Fibroblast of pulmonary artery (primary cell): ENCODE measurements at regions not wholly inside any gene's neighbourhood (a gene's known extent, or its start where the extent isn't known, plus 50 kb on each side); places are given as distances from the start of the nearest gene placed in this dataset.

Experiments
- DNase-seq: peaks from one replicate; pipeline ENCODE4 v3.0.0-alpha.2; 2010; ENCODE audit warnings: low read depth
- H3K4me3 ChIP-seq: replicated peaks from 2 replicates; pipeline ENCODE4 v1.5.1; 2011; ENCODE audit warnings: low read depth, mild to moderate bottlenecking, control low read depth, low read length, moderate library complexity
- TF ChIP-seq, protein P1 (sequence below): IDR thresholded peaks from 2 replicates; pipeline ENCODE4 v1.5.1; 2011; ENCODE audit warnings: mild to moderate bottlenecking, control low read depth, low read length, inconsistent platforms; ENCODE audit errors: missing control alignments

DNA sequence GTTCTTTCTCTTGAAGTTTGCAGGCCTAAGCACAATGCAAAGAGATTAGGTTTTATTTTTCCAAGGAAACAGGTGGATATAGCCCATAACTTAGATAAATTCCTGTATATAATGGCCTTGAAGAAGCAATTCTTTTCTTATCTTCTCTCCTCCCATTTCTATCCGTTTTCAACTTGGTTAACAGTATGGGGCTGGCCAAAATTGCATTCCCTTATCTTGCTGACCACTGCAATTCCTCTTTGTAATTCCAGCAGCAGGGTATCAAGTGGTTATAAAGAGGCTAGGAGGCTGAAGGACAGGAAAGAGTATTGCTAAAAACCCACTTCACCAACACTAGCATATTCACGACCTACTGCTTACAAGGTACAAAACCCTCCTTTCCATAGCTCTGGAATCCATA lies 643.5 kb upstream of the ID4 start:
- TF ChIP-seq, protein P1, sequence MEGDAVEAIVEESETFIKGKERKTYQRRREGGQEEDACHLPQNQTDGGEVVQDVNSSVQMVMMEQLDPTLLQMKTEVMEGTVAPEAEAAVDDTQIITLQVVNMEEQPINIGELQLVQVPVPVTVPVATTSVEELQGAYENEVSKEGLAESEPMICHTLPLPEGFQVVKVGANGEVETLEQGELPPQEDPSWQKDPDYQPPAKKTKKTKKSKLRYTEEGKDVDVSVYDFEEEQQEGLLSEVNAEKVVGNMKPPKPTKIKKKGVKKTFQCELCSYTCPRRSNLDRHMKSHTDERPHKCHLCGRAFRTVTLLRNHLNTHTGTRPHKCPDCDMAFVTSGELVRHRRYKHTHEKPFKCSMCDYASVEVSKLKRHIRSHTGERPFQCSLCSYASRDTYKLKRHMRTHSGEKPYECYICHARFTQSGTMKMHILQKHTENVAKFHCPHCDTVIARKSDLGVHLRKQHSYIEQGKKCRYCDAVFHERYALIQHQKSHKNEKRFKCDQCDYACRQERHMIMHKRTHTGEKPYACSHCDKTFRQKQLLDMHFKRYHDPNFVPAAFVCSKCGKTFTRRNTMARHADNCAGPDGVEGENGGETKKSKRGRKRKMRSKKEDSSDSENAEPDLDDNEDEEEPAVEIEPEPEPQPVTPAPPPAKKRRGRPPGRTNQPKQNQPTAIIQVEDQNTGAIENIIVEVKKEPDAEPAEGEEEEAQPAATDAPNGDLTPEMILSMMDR, result no peak
- no peak for DNase-seq
- H3K4me3 ChIP-seq, result no peak overlapping the region

DNA sequence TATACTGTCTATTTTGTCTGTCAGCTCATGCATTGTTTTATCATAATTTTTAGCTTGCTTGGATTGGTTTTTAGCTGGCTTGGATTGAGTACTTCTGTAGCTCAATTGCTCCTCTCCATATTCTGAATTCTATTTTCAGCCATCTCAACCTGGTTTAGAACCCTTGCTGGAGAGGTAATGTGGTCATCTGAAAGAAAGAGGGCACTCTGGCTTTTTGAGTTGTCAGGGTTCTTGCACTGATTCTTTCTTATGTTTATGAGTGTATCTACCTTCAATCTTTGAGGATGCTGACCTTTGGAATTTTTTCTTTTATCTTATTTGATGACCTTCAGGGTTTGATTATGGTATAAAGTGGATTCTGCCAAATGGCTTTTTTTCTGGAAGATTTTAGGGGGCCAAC lies 632.7 kb upstream of the ID4 start:
- peak; percentile 21 for DNase-seq
- TF ChIP-seq, protein P1, result peak; percentile 30
- no peak overlapping the region for H3K4me3 ChIP-seq

DNA sequence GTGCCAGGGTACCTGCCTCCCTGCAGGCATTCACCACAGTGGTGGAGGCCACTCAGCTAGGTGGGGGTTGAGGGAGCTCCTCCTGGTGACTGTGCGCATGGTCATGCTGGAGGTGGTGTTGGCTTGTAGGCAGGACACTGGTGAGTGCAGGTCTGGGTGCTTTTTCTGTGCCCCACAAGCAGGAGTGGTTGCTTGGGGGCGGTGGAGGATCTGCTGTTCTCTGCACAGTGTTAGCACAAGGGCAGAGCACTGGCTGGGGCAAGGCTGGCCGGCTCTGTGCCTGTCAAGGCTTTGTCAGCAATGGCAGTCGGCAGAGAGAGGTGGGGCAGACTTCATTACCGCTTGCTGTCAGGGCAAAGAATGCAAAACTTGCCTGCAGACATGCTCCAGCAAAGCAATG lies 632.1 kb upstream of the ID4 start:
- no peak for DNase-seq
- no peak overlapping the region for H3K4me3 ChIP-seq
- TF ChIP-seq, protein P1, result no peak

DNA sequence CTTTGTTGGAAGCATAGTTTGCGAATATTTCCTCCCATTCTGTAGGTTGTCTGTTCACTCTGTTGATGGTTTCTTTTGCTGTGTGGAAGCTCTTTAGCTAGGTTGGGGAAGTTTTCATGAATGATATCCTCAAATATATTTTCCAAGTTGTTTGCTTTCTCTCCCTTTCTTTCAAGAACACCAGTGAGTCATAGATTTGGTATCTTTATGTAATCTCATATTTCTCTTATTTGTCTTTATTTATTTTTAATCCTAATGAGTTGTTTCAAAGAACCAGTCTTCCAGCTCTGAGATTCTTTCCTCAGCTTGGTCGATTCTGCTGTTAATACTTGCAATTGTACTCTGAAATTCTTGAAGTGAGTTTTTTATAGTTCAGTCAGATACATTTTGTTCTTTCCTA lies 628.0 kb upstream of the ID4 start:
- TF ChIP-seq, protein P1, result no peak

DNA sequence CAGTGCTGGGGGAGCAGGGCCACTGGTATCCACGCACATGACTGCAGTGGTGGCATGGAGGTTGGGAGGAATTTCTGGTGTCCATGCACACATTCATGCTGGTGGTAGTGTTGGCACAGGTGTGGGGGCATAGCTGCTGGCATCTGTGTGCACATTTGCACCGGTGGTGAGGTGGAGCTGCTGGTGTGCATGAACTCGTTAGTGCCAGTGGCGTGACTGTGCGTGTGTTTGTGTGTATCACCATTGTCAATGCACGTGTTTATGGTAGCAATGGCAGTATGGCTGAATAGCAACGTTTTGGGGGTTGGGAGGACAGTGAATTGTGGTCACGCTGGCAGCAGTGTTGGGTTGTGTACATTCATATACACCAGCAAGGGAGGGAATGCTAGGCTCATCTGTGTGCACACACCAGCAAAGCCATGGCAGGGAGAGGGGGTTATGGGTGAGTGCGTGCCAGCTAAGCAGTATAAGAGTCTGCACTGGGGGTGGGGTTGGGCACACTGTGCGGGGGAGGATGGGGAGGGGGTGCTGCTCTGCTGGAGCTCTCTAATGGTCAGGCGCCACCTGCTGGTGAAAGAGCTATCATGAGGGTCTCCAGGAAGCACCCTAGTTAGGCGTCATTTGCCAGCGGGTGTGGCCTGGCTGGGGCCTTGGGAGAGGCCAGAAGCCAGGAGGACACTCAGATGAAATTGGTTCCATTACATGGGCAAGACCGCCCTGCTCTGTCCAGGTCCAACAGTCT lies 626.1 kb upstream of the ID4 start:
- no peak overlapping the region for H3K4me3 ChIP-seq
- TF ChIP-seq, protein P1, result peak; percentile 7
- DNase-seq, result no peak

More for the DNA sequence above, 628.0 kb upstream of the ID4 start:
- DNase-seq, result no peak
- H3K4me3 ChIP-seq, result no peak overlapping the region

DNA sequence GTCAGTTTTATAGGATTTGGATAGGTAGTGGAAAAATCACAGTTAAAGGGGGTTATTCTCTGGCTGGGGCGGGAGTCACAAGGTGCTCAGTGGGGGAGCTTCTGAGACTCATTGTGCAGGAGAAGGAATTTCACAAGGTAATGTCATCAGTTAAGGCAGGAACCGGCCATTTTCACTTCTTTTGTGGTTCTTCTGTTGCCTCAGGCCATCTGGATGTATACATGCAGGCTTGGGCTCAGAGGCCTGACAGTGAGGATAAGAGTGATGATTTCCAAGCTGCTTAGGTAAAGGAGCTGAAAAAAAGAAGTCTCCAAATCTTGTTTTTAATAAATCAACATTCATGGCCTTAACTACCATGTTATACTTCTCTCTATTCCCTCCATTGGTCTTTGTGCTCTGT lies 622.9 kb upstream of the ID4 start:
- DNase-seq, result no peak
- no peak overlapping the region for H3K4me3 ChIP-seq
- TF ChIP-seq, protein P1, result no peak

DNA sequence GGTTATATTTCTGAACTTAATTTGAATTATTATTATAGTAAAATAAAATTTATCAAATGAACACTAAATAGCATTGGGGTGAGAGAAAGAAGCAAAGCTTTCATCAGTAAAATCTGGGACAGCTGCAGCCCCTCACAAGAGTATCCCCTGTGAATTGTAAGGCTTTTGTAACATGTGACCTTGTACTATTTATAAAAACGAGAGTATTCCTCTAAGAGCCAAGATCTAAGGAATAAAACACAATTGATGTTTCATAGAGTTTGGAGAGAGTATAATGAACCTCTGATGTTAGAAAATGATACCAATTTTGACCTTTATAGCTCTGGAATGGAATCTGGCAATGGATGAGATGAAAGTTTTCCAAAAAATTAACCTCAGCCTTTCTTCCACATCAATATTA lies 617.2 kb upstream of the ID4 start:
- TF ChIP-seq, protein P1, result no peak
- no peak overlapping the region for H3K4me3 ChIP-seq
- no peak for DNase-seq
